CD4-positive, alpha-beta T cell (primary cell): ENCODE measurements at regions not wholly inside any gene's neighbourhood (a gene's known extent, or its start where the extent isn't known, plus 50 kb on each side); places are given as distances from the start of the nearest gene placed in this dataset.

Source experiments
- ATAC-seq: fragments of 200-7000 bp; cut with Tn5 transposase; one replicate; pipeline ENCODE4 v1.10.0; 2022; ENCODE audit warnings: mild to moderate bottlenecking; ENCODE audit not compliant: poor library complexity
- CTCF ChIA-PET: fragments of 350-600 bp; sonication (Branson Sonifier 250); formaldehyde crosslinking; loops from one replicate; lab custom pipeline; 2021; ENCODE audit warnings: antibody characterized with exemption, inconsistent platforms; lab: Charles Lee
- POLR2A ChIA-PET: fragments of 350-600 bp; sonication (Branson Sonifier 250); formaldehyde crosslinking; loops from one replicate; lab custom pipeline; 2021; ENCODE audit warnings: antibody characterized with exemption, inconsistent platforms; lab: Charles Lee
- DNase-seq, 14 experiments: peaks; one replicate each; pipeline ENCODE4 v3.0.0-alpha.2; 2013 to 2020; ENCODE audit warnings: mixed read lengths in 2 of 14
- H3K27ac ChIP-seq, 2 donors: one replicate each; pipeline versions ENCODE4 v1.5.1 to v1.7.0; 2013; ENCODE audit warnings: low read length in 2 of 2, low read depth in 1 of 2, mild to moderate bottlenecking in 1 of 2
- H3K27me3 ChIP-seq, 2 experiments: 1 replicate in 1 of 2; 2 replicates in 1 of 2; pipeline versions ENCODE4 v1.6.1 to v1.7.0; 2013; ENCODE audit warnings: low read length in 2 of 2, control low read depth in 1 of 2, mild to moderate bottlenecking in 1 of 2, moderate library complexity in 1 of 2; ENCODE audit not compliant: insufficient read depth in 2 of 2, control insufficient read depth in 1 of 2
- H3K36me3 ChIP-seq: one replicate; pipeline ENCODE4 v1.6.1; 2013; ENCODE audit warnings: low read length, control low read depth; ENCODE audit not compliant: insufficient read depth
- H3K4me1 ChIP-seq: one replicate; pipeline ENCODE4 v1.6.1; 2013; ENCODE audit warnings: low read length, control low read depth; ENCODE audit not compliant: insufficient read depth
- H3K4me3 ChIP-seq: one replicate; pipeline ENCODE4 v1.5.1; 2013; ENCODE audit warnings: mild to moderate bottlenecking, low read length, moderate library complexity
- H3K9me3 ChIP-seq, 2 experiments: 1 replicate in 1 of 2; 2 replicates in 1 of 2; pipeline versions ENCODE4 v1.6.1 to v1.7.0; 2013; ENCODE audit warnings: low read length in 2 of 2, mild to moderate bottlenecking in 2 of 2, control low read depth in 1 of 2, moderate library complexity in 1 of 2; ENCODE audit not compliant: control insufficient read depth in 1 of 2, insufficient read depth in 1 of 2
- H3K27ac Mint-ChIP-seq: one replicate; pipeline ENCODE4 v1.8.0; 2020; ENCODE audit warnings: mixed read lengths
- H3K27me3 Mint-ChIP-seq: one replicate; pipeline ENCODE4 v1.8.0; 2021; ENCODE audit warnings: mixed read lengths
- H3K36me3 Mint-ChIP-seq: one replicate; pipeline ENCODE4 v1.8.0; 2021; ENCODE audit warnings: low read depth, mixed read lengths
- H3K4me1 Mint-ChIP-seq: one replicate; pipeline ENCODE4 v1.8.0; 2021; ENCODE audit warnings: low read depth, mixed read lengths
- H3K4me3 Mint-ChIP-seq: one replicate; pipeline ENCODE4 v1.8.0; 2020; ENCODE audit warnings: mild to moderate bottlenecking, mixed read lengths
- H3K9me3 Mint-ChIP-seq: one replicate; pipeline ENCODE4 v1.8.0; 2020; ENCODE audit warnings: mixed read lengths
- CTCF ChIP-seq: fragments of 200-600 bp; IDR thresholded peaks from one replicate; pipeline ENCODE4 v1.8.0; 2022; ENCODE audit warnings: antibody characterized with exemption, mild to moderate bottlenecking
- intact Hi-C, 2 experiments: fragments of 100-400 bp; cut with DNase I in 1 of 2; cut with micrococcal nuclease in 1 of 2; formaldehyde crosslinking; loops; one replicate each; pipeline versions ENCODE4 v1.15.1 to v1.9.0; 2023 to 2025; cut with DNase I, micrococcal nuclease

- POLR2A ChIA-PET = no interaction called here
- no peak for DNase-seq
- CTCF ChIA-PET = no interaction called here
Observed at GRCh38 chr5:117652958-117653280, 1078.3 kb upstream of the SEMA6A start.

GRCh38 chr5:117652036-117652957, 1077.7 kb upstream of the SEMA6A start:
- Mint-ChIP-seq H3K27ac (no peak overlapping the region), H3K9me3 (peaks cover 3% of the 10 kb centered on the region), H3K4me1 (no peaks in the 10 kb centered on the region), H3K4me3 (no peak overlapping the region), H3K36me3 (no peaks in the 10 kb centered on the region), H3K27me3 (no peaks in the 10 kb centered on the region)
- H3K27ac ChIP-seq = no peak overlapping the region
- H3K9me3 ChIP-seq = no peaks in the 10 kb centered on the region
- ChIA-PET CTCF (no interaction called here), POLR2A (no interaction called here)
- no peaks in the 10 kb centered on the region for H3K36me3 ChIP-seq
- intact Hi-C loops = no loop called here
- H3K27me3 ChIP-seq = no peaks in the 10 kb centered on the region
- TF ChIP-seq CTCF = no peak
- H3K4me1 ChIP-seq = no peaks in the 10 kb centered on the region
- H3K4me3 ChIP-seq = no peak overlapping the region
- ATAC-seq (no peak), DNase-seq (no peak)

More at GRCh38 chr5:117652958-117653280, 1078.3 kb upstream of the SEMA6A start:
- no peak for TF ChIP-seq CTCF
- Histone ChIP-seq H3K4me3 (no peak overlapping the region), H3K36me3 (no peaks in the 10 kb centered on the region), H3K27ac (no peak overlapping the region), H3K4me1 (no peaks in the 10 kb centered on the region), H3K9me3 (no peaks in the 10 kb centered on the region), H3K27me3 (no peaks in the 10 kb centered on the region)
- intact Hi-C loops = no loop called here
- H3K27me3 Mint-ChIP-seq = no peaks in the 10 kb centered on the region
- H3K4me1 Mint-ChIP-seq = no peaks in the 10 kb centered on the region
- no peak for ATAC-seq
- H3K27ac Mint-ChIP-seq = no peak overlapping the region
- H3K36me3 Mint-ChIP-seq = no peaks in the 10 kb centered on the region
- peaks cover 6% of the 10 kb centered on the region for H3K9me3 Mint-ChIP-seq
- no peak overlapping the region for H3K4me3 Mint-ChIP-seq

- peaks cover 0 to 4% of the 10 kb centered on the region in 2 experiments for H3K9me3 ChIP-seq
- H3K9me3 Mint-ChIP-seq = peaks cover 3% of the 10 kb centered on the region
- no peak for TF ChIP-seq CTCF
- H3K4me1 ChIP-seq = no peaks in the 10 kb centered on the region
- ATAC-seq (no peak), DNase-seq (no peak)
- ChIA-PET CTCF (no interaction called here), POLR2A (no interaction called here)
- no peaks in the 10 kb centered on the region for H3K27me3 Mint-ChIP-seq
- H3K36me3 Mint-ChIP-seq = no peaks in the 10 kb centered on the region
- H3K4me3 Mint-ChIP-seq = no peak overlapping the region
- no peaks in the 10 kb centered on the region for H3K4me1 Mint-ChIP-seq
- H3K27ac ChIP-seq = no peak overlapping the region
- H3K27me3 ChIP-seq = no peaks in the 10 kb centered on the region
- intact Hi-C loops = no loop called here
- no peak overlapping the region for H3K4me3 ChIP-seq
- H3K27ac Mint-ChIP-seq = no peak overlapping the region
- H3K36me3 ChIP-seq = no peaks in the 10 kb centered on the region
Observed at GRCh38 chr5:117649821-117650220, 1075.2 kb upstream of the SEMA6A start.
